Calu3 (cell line): ENCODE measurements at regions not wholly inside any gene's neighbourhood (a gene's known extent, or its start where the extent isn't known, plus 50 kb on each side); places are given as distances from the start of the nearest gene placed in this dataset.
A peak's percentile ranks its signal among the peaks of the same experiment; 100 is the strongest.

ENCODE experiments used
- BruUV-seq: library from RNA; stranded (reverse); fragments of 400-500 nt; replicated peaks from 2 replicates; lab custom pipeline; 2021; lab: Mats Ljungman, UMichigan
- CTCF ChIA-PET: fragments of 300-600 bp; sonication (Branson Sonifier 250); formaldehyde crosslinking; loops from one replicate; lab custom pipeline; 2022; ENCODE audit warnings: antibody characterized with exemption; lab: Charles Lee
- DNase-seq: peaks from one replicate; pipeline ENCODE4 v3.0.0; 2022
- H3K27ac Mint-ChIP-seq: one replicate; pipeline ENCODE4 v1.8.0; 2022; ENCODE audit warnings: mixed read lengths; ENCODE audit not compliant: unreplicated experiment
- H3K27me3 Mint-ChIP-seq: one replicate; pipeline ENCODE4 v1.8.0; 2022; ENCODE audit warnings: mixed read lengths; ENCODE audit not compliant: unreplicated experiment
- H3K36me3 Mint-ChIP-seq: one replicate; pipeline ENCODE4 v1.8.0; 2022; ENCODE audit warnings: mild to moderate bottlenecking, moderate library complexity, mixed read lengths; ENCODE audit not compliant: insufficient read depth, unreplicated experiment
- H3K4me1 Mint-ChIP-seq: one replicate; pipeline ENCODE4 v1.8.0; 2022; ENCODE audit warnings: mild to moderate bottlenecking, low read depth, mixed read lengths; ENCODE audit not compliant: unreplicated experiment
- H3K4me3 Mint-ChIP-seq: one replicate; pipeline ENCODE4 v1.8.0; 2022; ENCODE audit warnings: mild to moderate bottlenecking, low read depth, moderate library complexity, mixed read lengths; ENCODE audit not compliant: unreplicated experiment
- H3K9me3 Mint-ChIP-seq: one replicate; pipeline ENCODE4 v1.8.0; 2022; ENCODE audit warnings: low read depth, mixed read lengths; ENCODE audit not compliant: unreplicated experiment
- intact Hi-C: fragments of 100-400 bp; cut with micrococcal nuclease; formaldehyde crosslinking; loops from one replicate; pipeline ENCODE4 v1.10.0; 2022; ENCODE audit not compliant: unreplicated experiment
- TF ChIP-seq, protein P1 (sequence below): fragments of 200-600 bp; IDR thresholded peaks from one replicate; pipeline ENCODE4 v1.8.0; 2022; ENCODE audit warnings: antibody characterized with exemption; ENCODE audit not compliant: unreplicated experiment

DNA sequence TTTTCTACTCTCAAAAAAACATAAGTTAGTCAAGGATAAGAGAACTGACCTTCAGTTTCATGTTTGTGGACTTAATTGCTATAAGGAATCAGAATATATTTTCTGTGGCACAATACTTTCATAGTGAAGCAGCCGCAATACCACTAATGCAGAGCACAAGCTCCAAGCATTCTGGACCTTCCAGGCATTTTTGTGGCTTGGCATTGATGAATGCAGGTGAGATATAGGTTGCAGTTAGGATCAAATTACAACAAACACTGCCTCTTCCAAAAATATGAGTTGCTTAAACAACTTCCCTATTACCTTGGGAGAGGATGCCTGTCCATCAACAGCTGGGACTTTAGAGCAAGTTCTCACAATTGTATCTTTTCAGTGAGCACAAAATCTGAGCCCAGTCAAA is 162.8 kb upstream of the RSPO3 start:
- DNase-seq = peak; percentile 6
- intact Hi-C loops = no loop called here
- H3K4me1 Mint-ChIP-seq = peaks cover 9% of the 10 kb centered on the region
- H3K36me3 Mint-ChIP-seq = no peaks in the 10 kb centered on the region
- H3K27ac Mint-ChIP-seq = no peak overlapping the region
- H3K4me3 Mint-ChIP-seq = no peak overlapping the region
- TF ChIP-seq, protein P1, sequence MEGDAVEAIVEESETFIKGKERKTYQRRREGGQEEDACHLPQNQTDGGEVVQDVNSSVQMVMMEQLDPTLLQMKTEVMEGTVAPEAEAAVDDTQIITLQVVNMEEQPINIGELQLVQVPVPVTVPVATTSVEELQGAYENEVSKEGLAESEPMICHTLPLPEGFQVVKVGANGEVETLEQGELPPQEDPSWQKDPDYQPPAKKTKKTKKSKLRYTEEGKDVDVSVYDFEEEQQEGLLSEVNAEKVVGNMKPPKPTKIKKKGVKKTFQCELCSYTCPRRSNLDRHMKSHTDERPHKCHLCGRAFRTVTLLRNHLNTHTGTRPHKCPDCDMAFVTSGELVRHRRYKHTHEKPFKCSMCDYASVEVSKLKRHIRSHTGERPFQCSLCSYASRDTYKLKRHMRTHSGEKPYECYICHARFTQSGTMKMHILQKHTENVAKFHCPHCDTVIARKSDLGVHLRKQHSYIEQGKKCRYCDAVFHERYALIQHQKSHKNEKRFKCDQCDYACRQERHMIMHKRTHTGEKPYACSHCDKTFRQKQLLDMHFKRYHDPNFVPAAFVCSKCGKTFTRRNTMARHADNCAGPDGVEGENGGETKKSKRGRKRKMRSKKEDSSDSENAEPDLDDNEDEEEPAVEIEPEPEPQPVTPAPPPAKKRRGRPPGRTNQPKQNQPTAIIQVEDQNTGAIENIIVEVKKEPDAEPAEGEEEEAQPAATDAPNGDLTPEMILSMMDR = no peak
- no TSS peak for BruUV-seq
- H3K27me3 Mint-ChIP-seq = no peaks in the 10 kb centered on the region
- CTCF ChIA-PET = no interaction called here
- no peaks in the 10 kb centered on the region for H3K9me3 Mint-ChIP-seq

DNA sequence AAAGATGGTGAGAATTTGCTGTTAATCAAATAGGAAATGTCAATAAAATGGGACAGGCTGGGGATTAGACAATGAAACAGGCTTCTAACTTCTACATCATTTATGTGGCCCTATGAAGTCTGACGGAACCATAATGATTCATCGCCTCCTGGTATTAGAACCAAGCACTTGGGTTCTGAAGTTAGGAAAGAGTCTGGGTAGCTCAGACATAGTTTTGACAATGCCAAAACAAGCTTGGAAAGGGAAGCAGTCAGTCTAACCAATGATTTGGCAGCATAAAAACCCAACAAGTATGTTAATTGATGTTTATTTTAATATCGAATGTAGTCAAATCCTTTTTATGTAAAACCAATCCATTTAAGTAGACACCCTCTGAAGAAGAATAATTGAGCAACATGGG is 160.8 kb upstream of the RSPO3 start:
- Mint-ChIP-seq H3K27me3 (no peaks in the 10 kb centered on the region), H3K36me3 (no peaks in the 10 kb centered on the region), H3K4me1 (peaks cover 9% of the 10 kb centered on the region), H3K27ac (no peak overlapping the region), H3K9me3 (no peaks in the 10 kb centered on the region), H3K4me3 (no peak overlapping the region)
- TF ChIP-seq, protein P1 = no peak
- no peak for DNase-seq
- no TSS peak for BruUV-seq
- CTCF ChIA-PET = no interaction called here
- intact Hi-C loops = no loop called here

DNA sequence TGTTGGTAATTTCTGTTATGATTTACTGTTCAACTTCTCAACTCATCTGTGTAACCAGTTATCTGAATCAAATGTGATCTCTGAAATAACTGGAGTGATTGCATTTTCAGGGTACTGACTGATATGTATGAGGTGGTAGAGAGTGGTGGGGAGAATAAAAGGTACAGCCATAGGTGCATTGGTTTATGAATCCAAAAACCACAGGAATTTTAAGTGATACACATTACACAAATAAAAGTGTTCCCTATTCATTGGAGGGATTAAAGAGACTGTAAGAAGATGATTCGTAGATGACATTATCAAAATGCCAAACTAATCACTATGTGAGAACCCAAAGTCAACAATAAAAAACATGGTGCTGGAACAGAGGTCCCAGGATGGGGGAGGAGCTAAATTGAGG is 158.7 kb upstream of the RSPO3 start:
- no TSS peak for BruUV-seq
- CTCF ChIA-PET = no interaction called here
- Mint-ChIP-seq H3K27ac (no peak overlapping the region), H3K27me3 (no peaks in the 10 kb centered on the region), H3K4me3 (no peak overlapping the region), H3K4me1 (peaks cover 9% of the 10 kb centered on the region), H3K9me3 (no peaks in the 10 kb centered on the region), H3K36me3 (no peaks in the 10 kb centered on the region)
- no peak for DNase-seq
- TF ChIP-seq, protein P1 = no peak
- intact Hi-C loops = no loop called here

DNA sequence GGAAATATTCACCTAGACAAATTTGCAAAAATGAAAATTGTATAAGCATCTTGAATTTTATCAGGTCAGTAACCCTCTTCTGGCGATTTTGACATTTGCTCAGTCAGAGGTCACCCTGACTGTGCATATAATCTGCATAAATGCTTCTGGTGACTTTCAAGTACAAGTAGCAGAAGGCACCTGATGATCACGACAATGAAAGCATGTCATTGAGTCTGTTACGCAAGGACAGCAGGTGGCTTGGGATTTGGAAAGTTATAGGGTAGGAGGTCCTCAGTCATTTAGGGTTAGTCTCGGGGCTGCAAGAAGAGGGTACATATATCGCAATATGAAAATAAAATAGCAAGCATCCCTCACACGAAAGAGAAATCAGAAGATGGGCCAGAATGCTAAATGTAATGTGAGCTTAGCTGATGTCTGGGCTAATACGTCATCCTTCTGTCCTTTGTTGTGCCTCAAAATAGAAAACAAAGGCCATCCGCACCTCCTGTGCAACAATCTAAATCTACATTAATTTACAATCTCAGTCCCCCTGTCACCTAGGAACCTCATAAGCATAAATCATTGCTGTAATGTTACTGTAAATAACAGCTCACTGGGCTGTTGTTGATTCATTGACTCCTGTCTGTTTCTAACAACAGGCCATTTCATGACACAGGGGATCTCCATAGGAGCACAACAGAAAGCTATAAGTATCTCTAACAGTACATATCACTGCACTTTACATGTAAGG is 155.2 kb upstream of the RSPO3 start:
- peaks cover 9% of the 10 kb centered on the region for H3K4me1 Mint-ChIP-seq
- BruUV-seq = no TSS peak
- CTCF ChIA-PET = no interaction called here
- H3K4me3 Mint-ChIP-seq = no peak overlapping the region
- H3K36me3 Mint-ChIP-seq = no peaks in the 10 kb centered on the region
- TF ChIP-seq, protein P1 = no peak
- no peaks in the 10 kb centered on the region for H3K27me3 Mint-ChIP-seq
- no peak overlapping the region for H3K27ac Mint-ChIP-seq
- no peaks in the 10 kb centered on the region for H3K9me3 Mint-ChIP-seq
- intact Hi-C loops = no loop called here
- DNase-seq = no peak
